Stimulated activated CD4-positive, alpha-beta T cell treated with anti-CD3 and anti-CD28 coated beads, TNF-alpha, amount 100 ng/mL, for 24 hours (primary cell): ENCODE measurements at regions not wholly inside any gene's neighbourhood (a gene's known extent, or its start where the extent isn't known, plus 50 kb on each side); places are given as distances from the start of the nearest gene placed in this dataset.

Experiments
- DNase-seq, 3 experiments: peaks; one replicate each; pipeline ENCODE4 v3.0.0-alpha.2; 2020; ENCODE audit warnings: low read depth in 3 of 3

DNA sequence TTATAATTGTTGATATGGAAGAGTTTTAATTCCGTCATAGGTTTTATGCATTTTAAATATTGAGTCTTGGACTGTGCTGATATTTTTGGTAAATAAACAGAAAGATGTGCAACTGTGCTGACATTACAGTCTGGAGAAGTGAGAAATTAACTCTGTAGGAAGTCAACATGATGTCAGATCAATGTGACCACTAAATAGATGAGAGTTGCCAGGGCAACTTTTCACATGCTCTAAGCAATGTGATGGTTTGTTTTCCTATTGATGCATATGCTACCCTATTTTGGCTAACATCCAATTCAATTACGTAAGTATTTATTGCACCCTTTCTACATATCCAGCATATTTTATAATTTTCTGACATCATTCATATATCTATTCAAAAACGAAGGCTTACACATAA, 1109.3 kb downstream of the TSN start:
- DNase-seq: no peak

DNA sequence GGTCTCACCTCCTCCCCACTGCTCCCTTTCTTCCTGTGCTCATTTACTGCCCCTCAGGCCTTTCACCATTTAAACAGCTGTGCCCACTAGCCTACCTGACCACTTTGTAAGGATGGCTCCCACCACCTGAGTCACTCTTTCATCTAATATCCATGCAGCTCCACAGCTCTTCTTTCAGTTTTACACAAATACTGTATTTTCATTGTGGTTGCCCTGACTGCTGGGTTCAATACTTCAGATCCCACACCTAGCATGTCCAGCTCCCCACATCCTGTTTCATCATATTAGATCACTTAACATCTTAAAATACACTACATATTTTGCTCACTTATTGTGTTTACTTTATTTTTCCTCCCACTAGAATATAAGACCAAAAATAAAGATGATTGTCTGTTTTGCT, 1110.6 kb downstream of the TSN start:
- DNase-seq: no peak

DNA sequence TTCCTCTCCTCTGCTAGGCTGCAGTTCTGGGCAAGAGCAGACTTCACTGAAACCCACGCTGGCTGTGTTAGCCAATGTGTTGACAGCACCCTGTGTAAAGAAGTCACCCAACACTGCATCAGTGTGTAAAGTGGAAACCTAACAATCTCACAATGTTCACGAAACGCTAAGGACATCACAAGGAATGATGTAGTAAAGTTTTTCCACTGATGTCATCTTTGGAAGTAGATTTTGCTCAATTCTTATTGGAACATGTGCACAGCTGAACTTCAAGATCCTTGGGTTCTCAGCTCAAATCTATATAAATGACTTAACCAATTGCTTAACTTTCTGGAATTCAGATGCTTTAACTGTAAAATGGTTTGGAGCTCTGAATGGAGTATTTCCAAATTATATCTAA, 1112.5 kb downstream of the TSN start:
- no peak for DNase-seq

DNA sequence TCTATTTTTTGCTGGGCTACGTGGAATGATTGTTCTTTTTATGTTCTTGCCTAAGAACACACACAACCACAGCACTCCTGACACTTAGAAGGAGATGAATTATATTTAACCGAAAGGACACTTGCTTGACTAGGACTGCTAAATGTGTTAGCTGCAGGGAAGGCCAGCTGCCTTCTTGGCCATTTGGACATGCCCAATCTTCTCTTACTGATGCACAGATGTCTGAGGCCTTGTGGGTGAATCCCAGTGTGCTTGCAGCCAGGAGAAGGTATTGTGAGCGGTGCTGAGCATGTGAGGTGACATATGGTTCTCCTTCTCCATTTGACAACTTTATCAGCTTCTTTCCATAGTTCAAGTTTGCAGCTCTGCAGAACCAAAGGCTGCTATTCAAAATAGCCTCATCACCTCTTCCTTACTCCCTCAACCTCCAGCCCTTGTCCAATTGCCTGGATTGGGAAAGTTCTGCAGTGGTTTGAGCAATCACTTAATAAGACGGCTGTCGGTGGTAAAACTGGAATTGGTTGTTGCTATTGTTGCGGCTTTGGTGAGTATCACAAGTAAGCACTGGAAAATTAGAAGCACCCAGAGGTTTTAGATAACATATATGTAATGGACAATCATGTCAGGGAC, 1113.3 kb downstream of the TSN start:
- no peak for DNase-seq

DNA sequence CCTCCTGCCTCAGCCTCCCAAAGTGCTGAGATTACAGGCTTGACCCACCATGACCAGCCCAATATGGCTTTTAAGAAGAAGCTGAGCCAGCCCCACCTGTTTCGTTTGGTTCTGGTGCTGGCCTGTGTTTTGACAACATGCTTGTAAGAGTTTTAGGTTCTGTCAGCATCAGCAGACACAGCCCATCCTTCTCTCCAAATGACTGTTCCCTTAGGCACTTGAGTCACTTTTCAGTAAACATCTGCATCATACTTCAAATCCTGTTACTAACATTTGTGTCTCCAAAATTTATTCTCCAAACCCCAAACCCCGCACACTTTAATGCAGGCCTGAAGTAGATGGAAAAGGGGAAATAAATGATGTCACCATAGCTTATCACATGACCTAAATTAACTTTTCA, 1118.5 kb downstream of the TSN start:
- no peak for DNase-seq

DNA sequence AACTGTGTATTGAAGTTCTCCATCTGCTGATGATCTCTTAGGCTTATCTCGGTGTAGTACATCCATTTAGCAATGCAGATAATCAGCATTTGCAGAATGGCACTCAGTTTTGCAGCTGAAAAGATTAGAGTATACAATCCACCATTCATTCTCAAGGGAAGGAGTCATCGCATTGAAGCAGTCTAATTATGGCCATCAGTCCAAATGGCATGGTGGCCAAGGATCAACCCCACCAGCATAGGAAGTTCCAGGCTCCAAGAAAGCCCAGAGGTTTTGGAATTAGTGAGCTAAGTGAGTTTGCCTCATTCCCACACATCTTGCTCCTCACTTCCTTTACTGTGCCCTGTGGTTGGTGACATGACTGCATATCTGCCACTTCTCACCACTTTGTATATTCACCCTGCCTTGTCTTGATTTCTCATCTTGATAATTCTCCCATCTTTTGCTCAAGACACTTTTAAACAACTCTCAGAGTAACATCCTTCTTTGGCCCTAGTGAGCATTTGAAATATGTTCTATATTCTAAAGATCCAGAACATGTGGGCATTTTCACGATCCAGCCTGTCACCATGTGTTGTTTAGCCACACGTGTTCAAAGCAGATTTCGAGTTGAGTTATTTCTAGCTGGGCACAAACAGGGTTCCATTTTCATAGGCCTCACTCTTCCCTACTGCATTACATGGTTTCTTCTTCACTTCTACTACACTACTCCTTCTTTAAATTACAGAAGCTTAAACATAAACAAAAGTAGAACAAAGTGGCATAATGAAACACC, 1119.8 kb downstream of the TSN start:
- no peak for DNase-seq

DNA sequence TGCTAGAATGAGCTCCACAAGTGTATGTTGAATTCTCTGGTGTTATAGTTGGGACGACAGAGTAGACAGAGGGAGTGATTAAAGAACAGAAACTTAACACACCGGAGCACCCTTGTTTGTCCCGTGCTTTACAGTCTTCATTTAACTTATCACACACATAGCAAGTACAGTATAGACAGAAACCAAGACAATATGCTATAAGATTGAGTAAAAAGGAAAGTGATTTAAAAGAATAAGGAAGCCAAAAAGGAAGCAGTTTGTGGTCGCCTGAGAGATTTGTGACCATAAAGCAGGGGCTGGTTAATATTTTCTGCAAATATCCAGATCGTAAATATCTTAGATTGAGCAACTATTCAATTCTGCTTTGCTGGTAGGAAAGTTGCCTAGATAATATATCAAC, 1128.4 kb downstream of the TSN start:
- no peak for DNase-seq

DNA sequence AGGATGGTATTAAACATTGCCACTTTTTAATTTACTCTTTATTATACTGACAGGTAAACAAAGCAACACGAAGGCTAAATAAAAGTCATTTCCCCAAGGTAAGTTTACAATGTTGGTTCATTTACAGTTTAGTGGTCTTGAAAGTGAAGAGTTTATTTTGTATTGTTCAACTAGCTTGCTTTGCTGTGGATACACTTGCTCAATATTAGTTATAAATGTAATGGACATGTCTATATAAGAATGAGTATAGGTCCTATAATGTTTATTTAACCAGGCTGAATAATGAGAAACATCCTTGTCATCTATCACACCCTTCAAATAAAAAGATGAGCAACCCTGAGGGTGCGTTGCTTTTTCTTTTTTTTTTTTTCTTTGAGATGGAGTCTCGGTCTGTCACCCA, 1129.4 kb downstream of the TSN start:
- DNase-seq: no peak

DNA sequence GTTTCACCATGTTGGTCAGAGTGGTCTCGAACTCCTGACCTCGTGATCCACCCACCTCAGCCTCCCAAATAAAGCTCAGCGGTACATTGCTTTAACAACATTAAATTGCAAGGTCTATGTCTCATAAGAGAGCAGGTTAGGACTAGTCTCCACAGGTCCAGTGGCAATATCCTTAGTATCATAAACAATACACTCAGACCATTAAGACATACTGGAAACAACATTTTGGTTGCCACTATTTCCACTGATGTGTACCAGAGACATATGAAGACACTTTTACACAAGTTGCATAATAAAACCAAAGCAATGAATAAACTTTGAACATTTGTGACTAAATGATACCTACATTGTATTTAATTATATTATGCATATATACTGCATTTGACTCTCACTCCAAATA, 1130.0 kb downstream of the TSN start:
- no peak for DNase-seq

DNA sequence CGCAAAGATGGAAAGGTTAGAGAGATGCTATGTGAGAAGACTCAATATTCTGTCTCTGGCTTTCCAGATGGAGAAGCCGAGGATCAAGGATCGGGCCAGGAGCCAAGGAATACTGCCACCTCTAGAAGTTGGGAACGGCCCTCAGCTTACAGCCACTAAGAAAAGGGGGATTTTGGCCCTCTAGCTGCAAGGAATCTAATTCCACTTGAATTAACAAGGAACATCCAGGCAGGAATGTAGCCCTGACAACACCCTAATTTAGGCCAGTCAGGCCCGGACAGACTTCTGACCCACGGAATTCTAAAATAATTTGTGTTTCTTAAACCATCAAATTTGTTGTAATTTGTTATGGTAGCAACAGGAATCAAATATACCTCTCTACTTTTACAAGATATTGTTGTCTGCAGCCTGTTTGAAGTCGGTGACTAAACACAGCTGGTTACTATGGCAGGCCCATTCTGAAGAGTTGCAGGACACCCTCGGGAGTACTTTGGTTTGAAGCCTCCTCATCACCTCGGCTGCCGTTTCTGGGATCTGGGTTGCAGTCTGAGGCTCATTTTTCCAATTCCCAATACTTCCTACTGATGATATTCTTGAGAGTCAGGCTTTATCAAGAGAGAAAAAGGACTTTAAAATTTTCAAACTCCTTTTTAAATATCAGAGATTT, 1131.2 kb downstream of the TSN start:
- DNase-seq: no peak

DNA sequence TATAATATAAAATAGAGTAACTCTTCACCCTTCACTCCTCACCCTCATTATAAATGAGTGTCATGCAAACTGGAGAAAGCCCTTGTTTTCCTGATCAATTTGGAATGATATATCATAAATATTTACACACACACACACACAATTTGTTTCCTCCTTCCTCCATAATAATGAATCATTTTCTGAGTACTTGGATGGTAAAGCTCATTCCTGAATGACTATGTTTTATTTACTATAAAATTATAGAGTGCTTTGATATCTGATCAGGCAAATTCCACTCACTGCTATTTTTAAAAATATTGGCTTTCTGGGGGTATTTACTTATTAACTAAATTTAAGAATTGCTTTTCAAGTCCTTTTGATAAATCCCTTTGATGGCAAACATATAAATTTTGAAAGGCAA, 1125.5 kb upstream of the CNTNAP5 start:
- no peak for DNase-seq

DNA sequence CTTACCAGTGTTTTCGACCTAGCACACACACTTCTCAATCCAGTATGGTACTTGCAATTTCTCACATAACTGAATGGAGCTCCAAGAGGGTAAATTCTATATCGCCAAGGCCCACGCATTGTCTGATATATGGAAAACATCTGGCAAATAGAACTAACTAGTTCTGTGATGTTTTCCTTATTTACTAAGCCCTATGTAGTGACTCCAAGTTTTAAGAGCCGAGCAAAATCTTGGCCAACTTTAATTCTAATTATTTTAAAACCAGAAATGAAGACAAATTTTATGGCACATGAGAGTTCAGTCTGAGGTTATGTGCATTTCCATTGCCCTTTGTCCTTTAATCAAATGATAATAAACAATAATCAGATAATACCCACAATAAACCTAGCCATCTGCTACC, 1119.7 kb upstream of the CNTNAP5 start:
- no peak for DNase-seq

DNA sequence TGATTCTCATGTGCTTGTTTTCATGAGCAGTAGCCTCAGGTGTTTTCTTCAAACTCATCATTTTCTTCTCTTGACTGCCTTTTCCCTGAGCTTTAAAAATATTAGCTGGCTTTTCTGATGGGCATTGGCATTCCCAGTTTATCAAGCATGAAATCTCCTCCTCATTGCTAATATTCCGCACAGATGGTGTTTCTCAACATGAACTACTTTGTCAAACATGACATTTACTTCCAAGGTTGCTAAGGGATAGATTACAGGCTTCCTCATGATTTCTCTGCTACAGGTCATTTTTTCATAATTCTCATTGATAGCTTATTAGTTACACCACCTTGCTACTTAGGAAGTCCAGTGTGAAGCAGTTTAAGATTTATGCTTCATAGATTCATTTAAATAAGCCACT, 1116.9 kb upstream of the CNTNAP5 start:
- DNase-seq: no peak

DNA sequence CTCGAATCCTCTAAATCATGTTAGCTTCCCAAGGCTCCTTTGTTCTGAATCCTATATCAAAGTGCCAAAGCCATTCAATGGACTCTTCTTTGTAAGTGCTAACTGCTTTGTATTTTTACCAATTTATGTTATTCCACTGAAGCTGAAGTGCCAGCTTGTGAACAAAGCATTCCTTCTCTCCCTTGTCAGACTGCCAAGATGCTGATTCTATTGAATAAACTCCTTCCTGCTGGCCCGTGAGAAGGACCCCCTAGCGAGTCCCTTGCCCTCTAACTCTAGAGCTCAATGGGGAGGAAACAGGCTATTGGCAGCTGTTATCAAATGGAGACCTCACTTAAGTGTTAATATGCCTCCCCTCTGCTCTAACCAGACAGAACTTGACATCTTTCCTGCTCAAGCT, 1097.9 kb upstream of the CNTNAP5 start:
- DNase-seq: no peak

DNA sequence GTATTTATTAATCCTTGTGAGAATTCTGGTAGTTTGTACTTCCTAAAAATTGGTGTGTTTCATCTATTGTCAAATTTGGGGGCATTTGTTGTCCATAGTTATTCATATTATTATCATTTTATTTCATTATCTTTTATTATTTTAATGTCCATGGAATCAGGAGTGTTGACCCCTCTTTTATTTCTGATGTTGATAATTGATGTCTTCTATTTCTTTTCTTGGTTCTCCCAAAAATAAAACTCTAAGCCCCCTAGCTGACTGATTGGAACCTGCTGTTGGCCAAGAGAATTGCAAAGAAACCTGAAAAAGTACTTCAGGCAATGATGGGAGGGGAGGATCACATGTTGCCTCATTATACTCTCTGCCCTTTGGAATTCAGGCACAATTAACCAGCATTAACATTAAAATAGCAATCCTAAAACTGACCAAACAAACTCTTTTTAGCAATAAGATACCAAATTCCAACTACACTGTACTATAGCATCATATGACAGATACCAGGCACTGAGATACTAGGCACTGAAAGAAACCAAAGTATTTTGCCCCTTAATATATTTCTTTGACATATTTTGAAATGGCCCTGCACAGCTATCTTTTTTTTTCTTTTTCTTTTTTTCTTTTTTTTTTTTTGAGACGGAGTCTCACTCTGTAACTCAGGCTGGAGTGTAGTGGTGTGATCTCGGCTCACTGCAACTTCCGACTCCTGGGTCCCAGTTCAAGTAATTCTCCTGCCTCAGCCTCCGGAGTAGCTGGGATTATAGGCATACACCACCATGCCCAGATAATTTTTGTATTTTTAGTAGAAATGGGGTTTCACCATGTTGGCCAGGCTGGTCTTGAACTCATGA, 1097.2 kb upstream of the CNTNAP5 start:
- no peak for DNase-seq

DNA sequence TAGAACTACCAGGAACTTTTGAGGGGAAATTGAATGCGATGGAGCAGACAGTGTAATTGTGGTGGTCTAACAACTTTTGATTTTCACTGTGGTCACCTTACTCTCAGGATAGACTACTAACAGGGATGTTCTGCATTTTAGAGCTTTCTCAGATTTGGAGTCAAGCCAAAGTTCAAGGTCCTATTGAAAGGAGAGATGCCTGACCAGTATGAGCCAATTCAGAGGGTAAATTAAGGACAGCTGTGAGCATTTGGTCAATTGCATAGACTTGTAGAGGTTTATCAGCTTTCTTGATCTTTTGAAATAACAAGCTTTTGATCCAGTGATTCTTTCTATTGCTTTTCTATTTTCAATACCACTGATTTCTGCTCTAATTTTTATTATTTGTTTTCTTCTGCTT, 1095.7 kb upstream of the CNTNAP5 start:
- DNase-seq: no peak

DNA sequence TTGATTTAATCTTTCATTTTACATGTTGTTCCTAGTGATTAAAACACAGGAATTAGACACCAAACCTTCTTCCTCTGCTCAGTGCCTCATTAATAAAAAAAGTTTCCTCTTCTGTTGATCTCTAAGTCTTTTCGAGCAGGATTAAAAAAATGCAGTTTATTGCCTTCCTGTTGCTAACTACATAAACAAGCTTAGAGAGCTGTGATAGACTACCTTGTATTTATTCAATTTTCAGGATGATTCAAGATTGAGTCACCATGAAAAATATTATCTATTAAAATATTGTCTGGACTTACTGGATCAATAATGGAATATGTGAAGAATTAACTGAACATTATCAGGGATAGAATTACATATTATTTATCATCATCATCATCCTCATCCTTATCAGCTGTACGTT, 1089.6 kb upstream of the CNTNAP5 start:
- no peak for DNase-seq

DNA sequence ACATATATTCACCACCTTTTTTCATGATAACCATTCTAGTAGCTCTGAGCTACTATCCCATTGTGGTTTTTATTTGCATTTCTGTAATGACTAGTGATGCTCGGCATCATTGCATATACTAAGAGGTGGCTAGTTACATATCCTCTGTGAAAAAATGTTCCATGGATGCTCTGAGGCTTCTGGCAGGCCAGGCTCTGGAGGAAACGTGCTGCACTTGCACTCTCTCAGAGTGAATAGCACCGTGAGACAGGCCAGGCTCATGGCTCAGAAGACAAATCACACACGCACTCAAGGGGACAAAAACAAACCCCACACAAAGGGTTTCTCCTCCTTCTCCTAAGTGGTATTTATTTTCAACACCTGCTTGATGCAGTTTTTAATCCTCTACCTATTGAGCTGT, 1085.3 kb upstream of the CNTNAP5 start:
- no peak for DNase-seq

DNA sequence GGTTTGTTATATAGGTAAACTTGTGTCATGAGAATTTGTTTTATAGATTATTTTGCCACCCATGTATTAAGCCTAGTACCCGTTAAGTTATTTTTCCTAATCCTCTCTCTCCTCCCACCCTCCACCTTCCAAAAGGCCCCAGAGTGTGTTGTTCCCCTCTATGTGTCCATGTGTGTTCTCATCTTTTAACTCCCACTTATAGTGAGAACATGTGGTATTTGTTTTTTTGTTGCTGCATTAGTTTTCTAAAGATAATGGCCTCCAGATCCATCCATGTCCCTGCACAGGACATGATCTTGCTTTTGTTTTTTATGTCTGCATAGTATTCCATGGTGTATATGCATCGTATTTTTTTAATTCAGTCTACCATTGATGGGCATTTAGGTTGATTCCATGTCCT, 1075.6 kb upstream of the CNTNAP5 start:
- DNase-seq: no peak

DNA sequence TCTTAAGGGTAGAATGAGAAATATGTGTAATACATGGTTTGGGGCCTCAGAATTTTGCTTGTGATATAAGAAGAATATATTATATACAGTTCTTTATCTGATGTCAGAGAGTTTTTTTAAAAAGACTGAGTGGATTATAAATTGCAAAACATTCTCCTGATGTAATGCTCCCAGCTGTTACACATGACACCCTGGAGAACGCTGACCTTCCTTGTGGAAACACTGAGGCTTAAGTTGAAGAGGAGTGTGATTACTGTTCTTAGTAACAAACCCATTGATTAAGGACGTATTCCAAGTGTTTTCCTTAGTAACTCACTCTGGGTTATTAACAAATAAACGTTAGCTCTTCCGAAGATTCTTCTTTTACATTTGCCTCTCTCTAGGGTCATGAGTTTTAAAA, 1069.3 kb upstream of the CNTNAP5 start:
- no peak for DNase-seq

DNA sequence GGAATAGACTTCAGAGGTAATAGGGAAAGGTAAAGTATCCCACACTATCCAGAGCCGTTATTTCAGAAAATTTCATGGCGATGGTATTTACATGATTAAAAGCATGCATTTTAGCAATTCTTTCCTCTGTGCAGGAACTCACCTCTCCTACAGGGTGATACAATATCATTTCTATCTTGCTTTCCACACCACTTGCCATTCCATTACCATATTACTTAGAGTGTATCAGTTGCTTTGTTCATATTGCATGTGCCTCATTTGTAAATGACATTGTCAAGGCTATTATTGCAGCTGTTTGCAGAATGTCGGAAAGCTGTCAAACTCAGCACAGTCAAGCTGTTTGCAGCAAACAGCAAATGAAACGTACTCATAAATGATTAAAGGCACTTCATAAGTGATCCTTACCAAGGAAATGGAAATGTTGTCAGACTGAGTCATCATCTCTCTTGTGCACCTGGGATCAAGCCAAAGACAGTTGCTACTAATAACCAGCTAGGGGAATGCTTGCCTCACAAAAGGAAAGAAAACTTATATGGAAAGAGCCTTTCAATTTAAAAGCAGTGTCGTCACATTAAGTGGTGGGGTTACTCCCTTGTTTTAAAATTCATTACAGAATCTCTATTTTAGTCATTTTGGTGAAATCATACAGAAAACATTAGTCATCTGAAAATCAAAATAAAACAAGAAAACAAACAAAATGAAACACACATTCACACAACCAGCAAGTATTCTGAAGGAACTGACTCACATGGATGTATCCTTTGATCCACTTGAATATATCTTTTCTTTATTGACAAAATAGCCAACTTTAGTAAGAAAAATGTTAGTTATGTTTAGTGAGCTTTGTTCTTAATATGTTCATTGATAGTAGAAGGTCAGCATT, 1064.1 kb upstream of the CNTNAP5 start:
- DNase-seq: no peak
